Posterior cingulate gyrus (tissue), 11 donors: ENCODE measurements at regions not wholly inside any gene's neighbourhood (a gene's known extent, or its start where the extent isn't known, plus 50 kb on each side); places are given as distances from the start of the nearest gene placed in this dataset.
A peak's percentile ranks its signal among the peaks of the same experiment; 100 is the strongest.
"Not testable (repeated sequence)": the region's sequence is repeated elsewhere in the genome, so short reads cannot be mapped to it uniquely, and the experiment has no call there.

ENCODE experiments used
- DNase-seq, 10 donors: peaks; one replicate each; pipeline versions ENCODE4 v3.0.0 to v3.0.0-alpha.2; 2020 to 2021; ENCODE audit warnings: mixed read lengths in 3 of 10
- intact Hi-C: fragments of 100-400 bp; cut with DNase I; formaldehyde crosslinking; loops from one replicate; pipeline ENCODE4 v1.15.1; 2023

GRCh38 chr16:52742052-52742451 lies 195.1 kb upstream of the TOX3 start:
- no peak for DNase-seq
- intact Hi-C loops: no loop called here

GRCh38 chr16:52741351-52741750 lies 194.4 kb upstream of the TOX3 start:
- intact Hi-C loops: no loop called here

DNA sequence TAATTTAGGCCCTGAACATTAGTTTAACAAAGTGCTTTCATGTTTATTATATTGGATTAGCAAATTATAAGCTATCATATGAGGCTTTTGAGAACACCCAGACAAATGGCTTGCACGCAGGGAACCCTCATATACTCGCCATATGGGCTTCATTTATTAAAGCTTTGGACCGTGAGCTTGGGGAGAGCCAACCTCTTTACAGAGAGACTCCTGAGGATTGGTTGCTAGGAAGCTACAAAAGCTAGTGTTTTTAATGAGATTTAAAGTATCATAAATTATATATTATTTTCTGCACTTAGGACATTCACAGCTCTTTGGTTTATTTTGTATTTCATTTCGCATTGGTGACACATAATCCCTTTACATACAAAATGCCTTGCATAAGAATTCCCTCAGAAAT lies 193.8 kb upstream of the TOX3 start:
- intact Hi-C loops: no loop called here

More at GRCh38 chr16:52741351-52741750, 194.4 kb upstream of the TOX3 start:
- no peak for DNase-seq

GRCh38 chr16:52740333-52740732 lies 193.4 kb upstream of the TOX3 start:
- DNase-seq: no peak
- intact Hi-C loops: no loop called here

More for the DNA sequence above, 193.8 kb upstream of the TOX3 start:
- no peak for DNase-seq

DNA sequence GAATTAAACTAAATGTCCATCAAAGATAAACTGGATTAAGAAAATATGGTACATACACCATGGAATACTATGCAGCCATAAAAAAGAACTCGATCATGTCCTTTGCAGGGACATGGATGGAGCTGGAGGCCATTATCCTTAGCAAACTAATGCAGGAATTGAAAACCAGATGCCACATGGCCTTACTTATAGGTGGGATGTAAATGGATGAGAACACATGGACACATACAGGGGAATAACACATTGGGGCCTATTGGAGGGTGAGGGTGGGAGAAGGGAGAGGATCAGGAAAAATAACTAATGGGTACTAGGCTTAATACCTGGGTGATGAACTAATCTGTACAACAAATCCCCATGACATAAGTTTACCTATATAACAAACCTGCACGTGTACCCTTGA lies 192.0 kb upstream of the TOX3 start:
- DNase-seq, intact Hi-C loops: not testable (repeated sequence)

DNA sequence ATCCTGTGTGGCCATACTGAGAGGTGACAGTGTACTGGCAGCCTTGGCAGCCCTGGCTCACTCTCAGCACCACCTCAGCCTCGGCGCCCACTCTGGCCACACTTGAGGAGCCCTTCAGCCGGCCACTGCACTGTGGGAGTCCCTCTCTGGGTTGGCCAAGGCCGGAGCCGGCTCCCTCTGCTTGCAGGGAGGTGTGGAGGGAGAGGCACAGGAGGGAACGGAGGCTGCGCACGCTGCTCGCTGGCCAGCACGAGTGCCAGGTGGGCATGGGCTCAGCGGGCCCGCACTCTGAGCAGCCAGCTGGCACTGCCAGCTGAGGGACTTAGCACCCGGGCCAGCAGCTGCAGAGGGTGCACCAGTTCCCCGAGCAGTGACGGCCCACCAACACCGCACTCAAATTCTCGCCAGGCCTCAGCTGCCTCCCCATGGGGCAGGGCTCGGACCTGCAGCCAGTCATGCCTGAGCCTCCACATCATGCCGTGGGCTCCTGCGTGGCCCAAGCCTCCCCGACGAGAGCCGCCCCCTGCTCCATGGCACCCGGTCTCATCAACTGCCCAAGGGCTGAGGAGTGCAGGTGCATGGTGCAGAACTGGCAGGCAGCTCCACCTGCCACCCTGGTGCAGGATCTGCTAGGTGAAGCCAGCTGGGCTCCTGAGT lies 184.4 kb upstream of the TOX3 start:
- intact Hi-C loops: no loop called here
- peak in 1 of 10 donors; percentile 73 for DNase-seq

DNA sequence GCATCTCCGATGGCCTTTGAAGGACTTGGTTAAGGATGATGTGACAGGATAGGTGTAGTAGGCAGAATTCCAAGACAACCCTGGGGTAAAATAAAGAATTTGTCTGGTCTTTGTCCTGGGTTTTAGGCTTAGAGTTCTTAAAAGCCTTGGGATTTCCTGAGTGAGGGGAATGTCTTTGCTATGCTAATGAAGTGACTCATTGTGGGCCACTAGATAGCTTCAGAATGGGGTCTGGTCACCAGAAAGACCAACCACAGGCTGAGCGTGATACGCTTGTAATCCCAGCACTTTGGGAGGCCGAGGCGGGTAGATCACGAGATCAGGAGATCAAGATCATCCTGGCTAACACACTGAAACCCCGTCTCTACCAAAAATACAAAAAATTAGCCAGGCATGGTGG lies 182.8 kb upstream of the TOX3 start:
- intact Hi-C loops: no loop called here
- DNase-seq: no peak

DNA sequence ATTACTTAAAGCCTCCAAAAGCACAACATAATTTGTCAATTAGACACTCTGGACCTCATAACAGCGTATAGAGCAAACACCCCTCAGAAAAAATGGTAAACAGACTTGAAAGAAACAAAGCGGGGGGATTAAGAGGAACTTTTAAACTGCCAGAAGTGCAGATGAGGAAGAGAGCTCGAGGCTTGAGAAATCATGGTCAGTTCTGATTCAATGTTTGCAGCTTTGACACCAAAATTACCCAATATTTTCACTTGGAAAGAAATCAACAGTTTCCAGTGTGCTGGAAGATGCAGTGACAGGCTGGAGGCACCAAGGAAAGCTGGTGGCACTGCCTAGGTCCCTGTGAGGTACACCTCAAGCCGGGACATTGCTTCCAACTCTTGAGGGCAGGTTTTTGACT lies 180.9 kb upstream of the TOX3 start:
- intact Hi-C loops: no loop called here
- no peak for DNase-seq

DNA sequence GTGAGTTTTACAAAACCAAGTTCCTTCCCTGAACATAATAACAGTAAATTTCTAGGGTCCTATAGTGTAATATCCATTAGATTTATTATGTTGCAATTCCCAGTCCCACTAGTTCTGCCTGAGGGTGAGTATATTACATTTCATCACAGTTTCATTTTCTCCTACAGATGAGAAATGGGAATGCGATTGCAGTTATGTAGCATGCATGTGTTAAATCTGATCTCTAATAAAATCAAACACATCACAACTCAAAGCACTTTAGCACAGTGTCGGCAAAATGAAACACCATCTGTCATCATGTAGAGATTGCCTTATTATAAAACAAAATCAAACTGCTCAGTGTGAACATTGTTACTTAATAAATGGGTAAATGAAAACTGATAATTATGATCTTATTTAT lies 180.5 kb upstream of the TOX3 start:
- intact Hi-C loops: no loop called here
- DNase-seq: no peak

DNA sequence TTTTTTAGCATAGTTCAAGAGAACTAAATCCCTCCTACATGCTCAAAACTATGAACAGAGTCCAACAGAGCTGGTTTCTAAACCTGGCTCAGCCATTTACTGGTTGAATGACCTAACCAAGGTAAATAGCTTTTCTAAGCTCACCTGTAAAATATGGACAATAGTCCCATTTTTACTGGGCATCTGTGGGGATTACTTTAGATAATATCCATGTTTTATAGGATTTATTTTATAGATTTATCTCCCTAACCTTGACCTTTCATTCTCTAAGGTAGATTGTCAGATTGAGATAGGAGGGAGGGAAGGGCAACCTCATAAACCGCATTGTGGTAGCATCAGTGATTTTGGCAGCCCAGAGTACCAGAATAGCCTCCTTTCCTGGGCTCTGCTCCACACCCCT lies 178.5 kb upstream of the TOX3 start:
- intact Hi-C loops: no loop called here
- no peak for DNase-seq

GRCh38 chr16:52725043-52725442 lies 178.1 kb upstream of the TOX3 start:
- no peak for DNase-seq
- intact Hi-C loops: no loop called here

GRCh38 chr16:52721331-52721730 lies 174.4 kb upstream of the TOX3 start:
- DNase-seq: no peak
- intact Hi-C loops: no loop called here

DNA sequence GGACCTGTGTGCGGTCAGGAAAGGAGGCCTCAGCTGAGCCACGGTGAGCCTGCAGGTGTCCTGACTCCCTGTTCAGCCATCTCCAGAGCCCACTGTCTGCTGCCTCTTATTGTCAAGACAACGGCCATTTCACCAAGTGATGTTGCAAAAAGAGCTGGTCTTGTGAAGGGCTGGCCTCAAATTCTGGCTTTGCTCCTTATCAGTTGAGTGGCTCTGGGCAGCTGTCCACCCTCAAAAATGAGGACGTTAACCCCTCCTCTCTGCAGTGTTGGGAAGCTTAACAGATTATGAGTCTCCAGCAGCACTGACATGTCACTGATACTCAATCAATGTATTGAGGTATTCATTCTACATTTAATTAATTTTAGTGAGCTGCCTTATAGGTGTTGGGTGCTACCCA lies 171.1 kb upstream of the TOX3 start:
- no peak for DNase-seq
- intact Hi-C loops: no loop called here

- intact Hi-C loops: no loop called here
- no peak for DNase-seq
Observed at GRCh38 chr16:52713740-52714139, 166.8 kb upstream of the TOX3 start.

GRCh38 chr16:52709306-52709705 lies 162.4 kb upstream of the TOX3 start:
- DNase-seq: no peak
- intact Hi-C loops: no loop called here

DNA sequence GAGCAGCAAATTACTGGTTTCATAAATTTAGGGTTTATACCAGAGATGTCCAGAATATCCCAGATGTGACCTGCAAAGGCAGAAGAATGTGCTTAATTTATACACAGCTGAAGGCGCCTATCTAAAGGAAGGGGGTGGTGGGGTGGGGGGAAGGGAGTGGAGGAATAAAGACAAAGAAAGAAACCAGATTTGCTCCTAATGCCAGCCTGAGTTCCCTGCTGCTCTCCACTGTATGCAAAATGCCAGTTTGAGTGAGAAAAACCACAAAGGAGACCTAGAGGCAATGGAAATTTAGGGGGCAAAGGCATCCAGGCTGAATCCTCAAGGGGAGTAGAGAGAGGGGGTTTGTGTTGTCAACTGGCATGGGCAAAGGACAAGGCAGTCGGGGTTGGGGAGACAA lies 161.5 kb upstream of the TOX3 start:
- no peak for DNase-seq
- intact Hi-C loops: no loop called here

GRCh38 chr16:52707676-52708337 lies 160.9 kb upstream of the TOX3 start:
- intact Hi-C loops: no loop called here
- DNase-seq: no peak

GRCh38 chr16:52705122-52705521 lies 158.2 kb upstream of the TOX3 start:
- intact Hi-C loops: no loop called here
- no peak for DNase-seq

- no peak for DNase-seq
- intact Hi-C loops: no loop called here
Observed at GRCh38 chr16:52697971-52698370, 151.0 kb upstream of the TOX3 start.

GRCh38 chr16:52696126-52696525 lies 149.2 kb upstream of the TOX3 start:
- DNase-seq: no peak
- intact Hi-C loops: no loop called here

DNA sequence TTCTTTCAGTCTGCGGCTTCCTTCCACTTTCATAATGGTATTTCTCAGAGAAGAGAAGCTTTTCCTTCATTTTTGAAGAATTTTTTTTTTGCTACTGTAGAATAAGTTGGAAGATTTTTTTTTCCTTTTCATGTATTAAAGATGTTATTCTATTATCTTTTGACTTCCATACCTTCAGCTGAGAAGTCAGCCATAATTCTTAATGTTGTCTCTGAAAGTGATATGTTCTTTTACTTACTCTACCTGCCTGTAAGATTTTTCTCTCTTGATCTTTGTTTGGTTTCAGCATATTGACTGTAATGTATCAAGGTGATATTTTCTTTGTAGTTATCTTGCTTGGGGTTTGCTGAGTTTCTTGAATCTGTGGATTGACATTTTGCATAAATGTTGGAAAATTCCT lies 143.5 kb upstream of the TOX3 start:
- no peak for DNase-seq
- intact Hi-C loops: no loop called here

DNA sequence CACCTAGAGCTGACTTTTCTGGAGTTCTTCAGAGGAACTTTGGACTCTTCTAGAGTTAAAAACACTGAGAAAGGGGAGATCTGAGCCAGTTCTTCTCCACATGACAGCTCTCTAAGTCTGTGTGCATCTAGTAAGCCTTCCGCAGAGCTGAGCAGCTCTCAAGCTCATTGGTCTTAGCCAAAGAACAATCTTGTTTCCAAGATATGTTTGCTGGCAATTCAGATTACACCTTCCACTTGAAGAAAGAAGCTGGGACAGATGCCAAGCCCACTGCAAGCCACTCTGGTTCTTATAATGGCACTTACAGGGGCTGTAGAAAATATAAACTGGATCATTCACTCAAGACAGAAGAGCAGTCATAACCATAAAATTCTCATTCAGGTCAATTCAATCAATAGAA lies 134.1 kb upstream of the TOX3 start:
- no peak for DNase-seq
- intact Hi-C loops: no loop called here

GRCh38 chr16:52677501-52677900 lies 130.6 kb upstream of the TOX3 start:
- intact Hi-C loops: no loop called here
- no peak for DNase-seq
